ENCODE measurements at regions not wholly inside any gene's neighbourhood (a gene's known extent, or its start where the extent isn't known, plus 50 kb on each side); places are given as distances from the start of the nearest gene placed in this dataset.

- no peak overlapping the region for H2BK5ac ChIP-seq (ENCODE audit: low read depth, low read length, poor library complexity)
- no peak for DNase-seq
- H3K9ac ChIP-seq (ENCODE audit: low read length): no peak overlapping the region
- no peaks in the 10 kb centered on the region for H3K79me2 ChIP-seq (ENCODE audit: control insufficient read depth, insufficient read depth, low read length, poor library complexity)
- H3K23ac ChIP-seq (ENCODE audit: low read length): no peak overlapping the region
- H2AFZ ChIP-seq (ENCODE audit: insufficient read depth, low read length, poor library complexity): no peak overlapping the region
- H3K4me2 ChIP-seq (ENCODE audit: low read length): no peak overlapping the region
- H3K4ac ChIP-seq (ENCODE audit: low read depth, low read length): no peak overlapping the region
- no CpG with 5 or more reads among the region's 1 CpG for WGBS (ENCODE audit: extremely low coverage, insufficient coverage, insufficient read length)
- no peak overlapping the region for H2BK12ac ChIP-seq (ENCODE audit: low read length)
- H3K79me1 ChIP-seq (ENCODE audit: low read length): no peaks in the 10 kb centered on the region
- H3K18ac ChIP-seq (ENCODE audit: low read length): no peak overlapping the region
- no peak overlapping the region for H4K8ac ChIP-seq (ENCODE audit: low read depth, low read length)
- no peak overlapping the region for H3K27ac ChIP-seq (ENCODE audit: low read depth, low read length)
- H3K14ac ChIP-seq (ENCODE audit: low read length): no peak overlapping the region
- no peak overlapping the region for H2BK120ac ChIP-seq (ENCODE audit: insufficient read depth, low read length, poor library complexity)
- H3K27me3 ChIP-seq (ENCODE audit: insufficient read depth, low read length): no peaks in the 10 kb centered on the region
- H3K9me3 ChIP-seq (ENCODE audit: insufficient read depth, low read depth, low read length): no peaks in the 10 kb centered on the region
- peaks cover 0 to 5% of the 10 kb centered on the region in 2 experiments for H3K4me1 ChIP-seq (ENCODE audit: control insufficient read depth in 1 of 2, insufficient read depth in 2 of 2, low read length in 2 of 2)
- H3K36me3 ChIP-seq (ENCODE audit: control insufficient read depth in 1 of 2, insufficient read depth in 2 of 2, low read length in 2 of 2): no peaks in the 10 kb centered on the region
- no peak overlapping the region for H4K91ac ChIP-seq (ENCODE audit: low read depth, low read length)
- H4K12ac ChIP-seq (ENCODE audit: low read depth, low read length): no peak overlapping the region
- no peak overlapping the region for H2AK5ac ChIP-seq (ENCODE audit: low read length)
- no peak overlapping the region for H3K4me3 ChIP-seq (ENCODE audit: low read depth, low read length)
These were observed 477.7 kb upstream of the ZNF385D start for GRCh38 chr3:22228705-22229104.

GRCh38 chr3:22231061-22231460 is 480.1 kb upstream of the ZNF385D start:
- no peak overlapping the region for H3K27ac ChIP-seq (ENCODE audit: low read depth, low read length)
- H3K4ac ChIP-seq (ENCODE audit: low read depth, low read length): no peak overlapping the region
- no peak overlapping the region for H3K23ac ChIP-seq (ENCODE audit: low read length)

GRCh38 chr3:22236490-22237270 is 485.7 kb upstream of the ZNF385D start:
- H3K27ac ChIP-seq (ENCODE audit: low read depth, low read length): no peak overlapping the region
- no peak overlapping the region for H2AK5ac ChIP-seq (ENCODE audit: low read length)
- H3K4ac ChIP-seq (ENCODE audit: low read depth, low read length): no peak overlapping the region
- no peak for DNase-seq
- no peak overlapping the region for H3K23ac ChIP-seq (ENCODE audit: low read length)
- WGBS (ENCODE audit: extremely low coverage, insufficient coverage, insufficient read length): no CpG with 5 or more reads among the region's 3 CpGs
- H3K36me3 ChIP-seq (ENCODE audit: control insufficient read depth in 1 of 2, insufficient read depth in 2 of 2, low read length in 2 of 2): no peaks in the 10 kb centered on the region
- no peaks in the 10 kb centered on the region for H3K4me1 ChIP-seq (ENCODE audit: control insufficient read depth in 1 of 2, insufficient read depth in 2 of 2, low read length in 2 of 2)
- H2AFZ ChIP-seq (ENCODE audit: insufficient read depth, low read length, poor library complexity): no peak overlapping the region
- no peak overlapping the region for H2BK120ac ChIP-seq (ENCODE audit: insufficient read depth, low read length, poor library complexity)
- H4K8ac ChIP-seq (ENCODE audit: low read depth, low read length): no peak overlapping the region
- H4K91ac ChIP-seq (ENCODE audit: low read depth, low read length): no peak overlapping the region
- no peak overlapping the region for H3K18ac ChIP-seq (ENCODE audit: low read length)
- H3K14ac ChIP-seq (ENCODE audit: low read length): no peak overlapping the region
- H3K9me3 ChIP-seq (ENCODE audit: insufficient read depth, low read depth, low read length): no peaks in the 10 kb centered on the region
- no peak overlapping the region for H3K4me3 ChIP-seq (ENCODE audit: low read depth, low read length)
- H3K79me2 ChIP-seq (ENCODE audit: control insufficient read depth, insufficient read depth, low read length, poor library complexity): no peaks in the 10 kb centered on the region
- H3K79me1 ChIP-seq (ENCODE audit: low read length): no peaks in the 10 kb centered on the region
- no peak overlapping the region for H2BK5ac ChIP-seq (ENCODE audit: low read depth, low read length, poor library complexity)
- H4K12ac ChIP-seq (ENCODE audit: low read depth, low read length): no peak overlapping the region
- H3K27me3 ChIP-seq (ENCODE audit: insufficient read depth, low read length): no peaks in the 10 kb centered on the region
- H2BK12ac ChIP-seq (ENCODE audit: low read length): no peak overlapping the region
- H3K9ac ChIP-seq (ENCODE audit: low read length): no peak overlapping the region
- H3K4me2 ChIP-seq (ENCODE audit: low read length): no peak overlapping the region

More at GRCh38 chr3:22231061-22231460, 480.1 kb upstream of the ZNF385D start:
- no peaks in the 10 kb centered on the region for H3K9me3 ChIP-seq (ENCODE audit: insufficient read depth, low read depth, low read length)
- no CpG with 5 or more reads among the region's 1 CpG for WGBS (ENCODE audit: extremely low coverage, insufficient coverage, insufficient read length)
- no peak overlapping the region for H2BK12ac ChIP-seq (ENCODE audit: low read length)
- H3K9ac ChIP-seq (ENCODE audit: low read length): no peak overlapping the region
- no peak overlapping the region for H2BK120ac ChIP-seq (ENCODE audit: insufficient read depth, low read length, poor library complexity)
- H2AK5ac ChIP-seq (ENCODE audit: low read length): no peak overlapping the region
- no peak overlapping the region for H4K12ac ChIP-seq (ENCODE audit: low read depth, low read length)
- H3K27me3 ChIP-seq (ENCODE audit: insufficient read depth, low read length): no peaks in the 10 kb centered on the region
- no peak overlapping the region for H2AFZ ChIP-seq (ENCODE audit: insufficient read depth, low read length, poor library complexity)
- H2BK5ac ChIP-seq (ENCODE audit: low read depth, low read length, poor library complexity): no peak overlapping the region
- DNase-seq: no peak
- H3K14ac ChIP-seq (ENCODE audit: low read length): no peak overlapping the region
- peaks cover 0 to 5% of the 10 kb centered on the region in 2 experiments for H3K4me1 ChIP-seq (ENCODE audit: control insufficient read depth in 1 of 2, insufficient read depth in 2 of 2, low read length in 2 of 2)
- H3K36me3 ChIP-seq (ENCODE audit: control insufficient read depth in 1 of 2, insufficient read depth in 2 of 2, low read length in 2 of 2): no peaks in the 10 kb centered on the region
- no peak overlapping the region for H3K4me3 ChIP-seq (ENCODE audit: low read depth, low read length)
- no peak overlapping the region for H4K8ac ChIP-seq (ENCODE audit: low read depth, low read length)
- no peaks in the 10 kb centered on the region for H3K79me2 ChIP-seq (ENCODE audit: control insufficient read depth, insufficient read depth, low read length, poor library complexity)
- H3K79me1 ChIP-seq (ENCODE audit: low read length): no peaks in the 10 kb centered on the region
- H3K4me2 ChIP-seq (ENCODE audit: low read length): no peak overlapping the region
- no peak overlapping the region for H4K91ac ChIP-seq (ENCODE audit: low read depth, low read length)
- no peak overlapping the region for H3K18ac ChIP-seq (ENCODE audit: low read length)

GRCh38 chr3:22239011-22239410 is 488.0 kb upstream of the ZNF385D start:
- no peaks in the 10 kb centered on the region for H3K79me2 ChIP-seq (ENCODE audit: control insufficient read depth, insufficient read depth, low read length, poor library complexity)
- H3K23ac ChIP-seq (ENCODE audit: low read length): no peak overlapping the region
- no peak overlapping the region for H2AFZ ChIP-seq (ENCODE audit: insufficient read depth, low read length, poor library complexity)
- no peak for DNase-seq
- no peak overlapping the region for H3K4me3 ChIP-seq (ENCODE audit: low read depth, low read length)
- no peak overlapping the region for H3K18ac ChIP-seq (ENCODE audit: low read length)
- H3K4me2 ChIP-seq (ENCODE audit: low read length): no peak overlapping the region
- H3K9me3 ChIP-seq (ENCODE audit: insufficient read depth, low read depth, low read length): no peaks in the 10 kb centered on the region
- H3K4ac ChIP-seq (ENCODE audit: low read depth, low read length): no peak overlapping the region
- H4K8ac ChIP-seq (ENCODE audit: low read depth, low read length): no peak overlapping the region
- no CpG with 5 or more reads among the region's 4 CpGs for WGBS (ENCODE audit: extremely low coverage, insufficient coverage, insufficient read length)
- H2BK120ac ChIP-seq (ENCODE audit: insufficient read depth, low read length, poor library complexity): no peak overlapping the region
- no peak overlapping the region for H3K9ac ChIP-seq (ENCODE audit: low read length)
- H3K79me1 ChIP-seq (ENCODE audit: low read length): no peaks in the 10 kb centered on the region
- H3K36me3 ChIP-seq (ENCODE audit: control insufficient read depth in 1 of 2, insufficient read depth in 2 of 2, low read length in 2 of 2): no peaks in the 10 kb centered on the region
- H3K27ac ChIP-seq (ENCODE audit: low read depth, low read length): no peak overlapping the region
- no peak overlapping the region for H4K12ac ChIP-seq (ENCODE audit: low read depth, low read length)
- H2AK5ac ChIP-seq (ENCODE audit: low read length): no peak overlapping the region
- H3K27me3 ChIP-seq (ENCODE audit: insufficient read depth, low read length): no peaks in the 10 kb centered on the region
- no peak overlapping the region for H2BK5ac ChIP-seq (ENCODE audit: low read depth, low read length, poor library complexity)
- H2BK12ac ChIP-seq (ENCODE audit: low read length): no peak overlapping the region
- no peaks in the 10 kb centered on the region for H3K4me1 ChIP-seq (ENCODE audit: control insufficient read depth in 1 of 2, insufficient read depth in 2 of 2, low read length in 2 of 2)
- no peak overlapping the region for H3K14ac ChIP-seq (ENCODE audit: low read length)
- H4K91ac ChIP-seq (ENCODE audit: low read depth, low read length): no peak overlapping the region
